GM18907 (cell line): ENCODE measurements at regions not wholly inside any gene's neighbourhood (a gene's known extent, or its start where the extent isn't known, plus 50 kb on each side); places are given as distances from the start of the nearest gene placed in this dataset.

Source experiments
- ATAC-seq: cut with Tn5 transposase; IDR thresholded peaks from one replicate; pipeline ENCODE4 v1.9.1; 2021; ENCODE audit warnings: mild to moderate bottlenecking, moderate library complexity; ENCODE audit not compliant: unreplicated experiment

- no peak for ATAC-seq
Observed at GRCh38 chr18:44187090-44187489, 493.6 kb upstream of the SETBP1 start.

GRCh38 chr18:44195394-44196140, 485.1 kb upstream of the SETBP1 start:
- ATAC-seq = no peak

GRCh38 chr18:44197832-44198611, 482.7 kb upstream of the SETBP1 start:
- no peak for ATAC-seq

- no peak for ATAC-seq
Observed at GRCh38 chr18:44198612-44199284, 481.9 kb upstream of the SETBP1 start.

- ATAC-seq = no peak
Observed at GRCh38 chr18:44213293-44213692, 467.4 kb upstream of the SETBP1 start.

GRCh38 chr18:44214396-44214795, 466.3 kb upstream of the SETBP1 start:
- ATAC-seq = no peak

- ATAC-seq = no peak
Observed at GRCh38 chr18:44216169-44216568, 464.5 kb upstream of the SETBP1 start.

GRCh38 chr18:44227501-44227900, 453.2 kb upstream of the SETBP1 start:
- no peak for ATAC-seq

- ATAC-seq = no peak
Observed at GRCh38 chr18:44229693-44230108, 451.0 kb upstream of the SETBP1 start.

GRCh38 chr18:44231936-44232335, 448.8 kb upstream of the SETBP1 start:
- no peak for ATAC-seq

- ATAC-seq = no peak
Observed at GRCh38 chr18:44232500-44232899, 448.2 kb upstream of the SETBP1 start.

GRCh38 chr18:44238454-44238853, 442.2 kb upstream of the SETBP1 start:
- ATAC-seq = no peak

GRCh38 chr18:44238911-44239310, 441.8 kb upstream of the SETBP1 start:
- ATAC-seq = no peak

- no peak for ATAC-seq
Observed at GRCh38 chr18:44241020-44241419, 439.7 kb upstream of the SETBP1 start.

GRCh38 chr18:44245019-44245418, 435.7 kb upstream of the SETBP1 start:
- no peak for ATAC-seq

- no peak for ATAC-seq
Observed at GRCh38 chr18:44246001-44246400, 434.7 kb upstream of the SETBP1 start.

- ATAC-seq = no peak
Observed at GRCh38 chr18:44258086-44258485, 422.6 kb upstream of the SETBP1 start.

- no peak for ATAC-seq
Observed at GRCh38 chr18:44258576-44258975, 422.1 kb upstream of the SETBP1 start.

GRCh38 chr18:44259610-44260009, 421.1 kb upstream of the SETBP1 start:
- no peak for ATAC-seq

- no peak for ATAC-seq
Observed at GRCh38 chr18:44265437-44265836, 415.3 kb upstream of the SETBP1 start.

GRCh38 chr18:44273298-44273697, 407.4 kb upstream of the SETBP1 start:
- no peak for ATAC-seq

GRCh38 chr18:44280479-44280878, 400.2 kb upstream of the SETBP1 start:
- ATAC-seq = no peak
